HCEC 1CT (cell line): ENCODE measurements at regions not wholly inside any gene's neighbourhood (a gene's known extent, or its start where the extent isn't known, plus 50 kb on each side); places are given as distances from the start of the nearest gene placed in this dataset.

Source experiments
- DNase-seq: peaks from one replicate; pipeline ENCODE4 v3.0.0-alpha.2; 2017

- no peak for DNase-seq
Measured at GRCh38 chr9:106575823-106576222, 287.1 kb upstream of the ZNF462 start.

- DNase-seq = no peak
Measured at GRCh38 chr9:106576232-106576760, 286.7 kb upstream of the ZNF462 start.

- DNase-seq = no peak
Measured at GRCh38 chr9:106577121-106577520, 285.8 kb upstream of the ZNF462 start.

GRCh38 chr9:106580546-106580945 lies 282.4 kb upstream of the ZNF462 start:
- DNase-seq = no peak

- no peak for DNase-seq
Measured at GRCh38 chr9:106581973-106582372, 281.0 kb upstream of the ZNF462 start.

GRCh38 chr9:106583751-106584150 lies 279.2 kb upstream of the ZNF462 start:
- no peak for DNase-seq

- no peak for DNase-seq
Measured at GRCh38 chr9:106587042-106587441, 275.9 kb upstream of the ZNF462 start.

- no peak for DNase-seq
Measured at GRCh38 chr9:106588626-106589025, 274.3 kb upstream of the ZNF462 start.

- DNase-seq = no peak
Measured at GRCh38 chr9:106590759-106591505, 272.0 kb upstream of the ZNF462 start.

- no peak for DNase-seq
Measured at GRCh38 chr9:106593201-106593600, 269.8 kb upstream of the ZNF462 start.

GRCh38 chr9:106596984-106597383 lies 266.0 kb upstream of the ZNF462 start:
- DNase-seq = no peak

GRCh38 chr9:106600955-106601560 lies 261.9 kb upstream of the ZNF462 start:
- DNase-seq = no peak

GRCh38 chr9:106602344-106602743 lies 260.6 kb upstream of the ZNF462 start:
- no peak for DNase-seq

GRCh38 chr9:106613250-106613737 lies 249.7 kb upstream of the ZNF462 start:
- no peak for DNase-seq

- no peak for DNase-seq
Measured at GRCh38 chr9:106615118-106615889, 247.7 kb upstream of the ZNF462 start.

GRCh38 chr9:106616026-106616425 lies 246.9 kb upstream of the ZNF462 start:
- DNase-seq = no peak

GRCh38 chr9:106616851-106617345 lies 246.1 kb upstream of the ZNF462 start:
- DNase-seq = no peak

- peak; percentile 16 for DNase-seq
Measured at GRCh38 chr9:106619211-106619610, 243.8 kb upstream of the ZNF462 start.

- no peak for DNase-seq
Measured at GRCh38 chr9:106620081-106620480, 242.9 kb upstream of the ZNF462 start.

GRCh38 chr9:106620866-106621265 lies 242.1 kb upstream of the ZNF462 start:
- no peak for DNase-seq

- DNase-seq = no peak
Measured at GRCh38 chr9:106621313-106622163, 241.4 kb upstream of the ZNF462 start.

- no peak for DNase-seq
Measured at GRCh38 chr9:106622164-106622487, 240.8 kb upstream of the ZNF462 start.
